SKM-1 treated with dmso at 0.1 percent for 144 hours (cell line): ENCODE measurements at regions not wholly inside any gene's neighbourhood (a gene's known extent, or its start where the extent isn't known, plus 50 kb on each side); places are given as distances from the start of the nearest gene placed in this dataset.
"Not testable (repeated sequence)": the region's sequence is repeated elsewhere in the genome, so short reads cannot be mapped to it uniquely, and the experiment has no call there.

Source experiments
- DNase-seq: peaks from one replicate; lab custom pipeline; 2025; ENCODE audit not compliant: unreplicated experiment; lab: John Stamatoyannopoulos, UW

GRCh38 chr3:88775026-88775690, 332.3 kb upstream of the EPHA3 start:
- DNase-seq = no peak

GRCh38 chr3:88779482-88779881, 327.9 kb upstream of the EPHA3 start:
- no peak for DNase-seq

- DNase-seq = no peak
These were observed 322.5 kb upstream of the EPHA3 start for GRCh38 chr3:88784925-88785324.

- DNase-seq = no peak
These were observed 321.6 kb upstream of the EPHA3 start for GRCh38 chr3:88785841-88786240.

- no peak for DNase-seq
These were observed 311.9 kb upstream of the EPHA3 start for GRCh38 chr3:88795503-88795902.

DNA sequence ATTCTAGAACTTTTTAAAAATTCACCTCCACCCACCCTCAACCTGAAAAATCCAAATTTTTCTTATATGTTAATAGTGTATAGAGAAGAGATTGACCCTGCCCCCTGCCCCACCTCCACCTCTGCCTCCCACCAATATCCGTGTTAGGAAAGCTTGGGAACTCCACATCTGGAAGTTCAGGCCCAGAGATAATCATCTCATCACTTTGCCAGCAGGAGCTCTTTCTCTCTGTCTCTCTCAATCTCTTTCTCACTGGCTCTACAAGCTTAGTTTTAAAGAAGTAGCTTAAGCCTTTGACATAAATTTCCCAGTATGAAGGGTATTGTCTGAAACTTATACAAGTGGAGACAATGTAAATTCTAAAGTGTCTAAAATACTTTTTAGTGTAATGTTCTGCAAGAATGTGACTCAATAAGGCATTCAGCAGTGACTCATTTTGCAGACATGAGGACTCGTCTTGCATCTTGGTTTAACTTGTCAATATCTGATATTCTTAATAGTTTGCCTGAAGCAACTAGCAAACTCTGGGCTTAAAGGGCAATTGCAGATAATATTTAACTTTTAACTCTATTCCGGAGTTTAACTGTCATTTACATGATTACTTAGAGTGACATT, 299.8 kb upstream of the EPHA3 start:
- no peak for DNase-seq

GRCh38 chr3:88809993-88810392, 297.4 kb upstream of the EPHA3 start:
- DNase-seq = no peak

GRCh38 chr3:88810455-88810854, 297.0 kb upstream of the EPHA3 start:
- DNase-seq = no peak

DNA sequence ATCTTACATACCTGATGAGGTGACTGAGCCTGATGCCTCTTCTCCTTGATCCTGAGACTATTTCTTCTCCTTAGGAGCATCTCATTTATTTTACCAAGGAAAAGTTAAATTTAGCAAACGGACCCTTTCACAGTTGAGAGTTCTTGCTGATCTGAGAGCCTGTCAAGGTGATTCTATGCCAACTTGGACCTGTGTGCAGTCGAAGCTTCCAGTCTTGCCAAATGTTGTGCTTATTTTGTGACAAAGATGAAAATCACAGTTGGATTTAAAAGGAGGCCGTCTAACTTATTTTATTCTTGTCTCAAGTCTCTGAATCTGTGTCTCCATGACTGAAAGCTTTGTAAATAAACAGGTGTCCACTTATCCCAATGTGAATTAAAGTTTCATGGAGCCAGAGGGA, 296.3 kb upstream of the EPHA3 start:
- DNase-seq = no peak

- DNase-seq = no peak
These were observed 294.8 kb upstream of the EPHA3 start for GRCh38 chr3:88812576-88812975.

DNA sequence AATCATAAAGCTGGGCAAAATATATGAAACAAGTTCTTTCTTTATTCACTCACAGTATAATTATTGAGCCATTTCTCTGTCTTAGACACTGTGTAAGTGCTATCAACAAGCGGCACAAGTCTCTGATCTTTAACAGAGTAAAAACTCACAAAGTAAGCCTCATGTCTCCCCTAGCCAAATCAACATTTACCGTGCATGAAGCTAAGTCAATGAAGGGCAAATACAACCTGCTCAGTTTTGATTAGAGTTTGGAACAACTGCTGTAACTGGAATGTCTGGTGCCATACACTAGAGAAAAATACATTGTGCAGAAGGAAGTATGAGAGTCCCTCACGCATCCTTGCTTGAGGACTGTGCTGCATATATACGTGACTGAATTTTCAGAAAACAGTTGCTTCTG, 291.0 kb upstream of the EPHA3 start:
- DNase-seq = no peak

DNA sequence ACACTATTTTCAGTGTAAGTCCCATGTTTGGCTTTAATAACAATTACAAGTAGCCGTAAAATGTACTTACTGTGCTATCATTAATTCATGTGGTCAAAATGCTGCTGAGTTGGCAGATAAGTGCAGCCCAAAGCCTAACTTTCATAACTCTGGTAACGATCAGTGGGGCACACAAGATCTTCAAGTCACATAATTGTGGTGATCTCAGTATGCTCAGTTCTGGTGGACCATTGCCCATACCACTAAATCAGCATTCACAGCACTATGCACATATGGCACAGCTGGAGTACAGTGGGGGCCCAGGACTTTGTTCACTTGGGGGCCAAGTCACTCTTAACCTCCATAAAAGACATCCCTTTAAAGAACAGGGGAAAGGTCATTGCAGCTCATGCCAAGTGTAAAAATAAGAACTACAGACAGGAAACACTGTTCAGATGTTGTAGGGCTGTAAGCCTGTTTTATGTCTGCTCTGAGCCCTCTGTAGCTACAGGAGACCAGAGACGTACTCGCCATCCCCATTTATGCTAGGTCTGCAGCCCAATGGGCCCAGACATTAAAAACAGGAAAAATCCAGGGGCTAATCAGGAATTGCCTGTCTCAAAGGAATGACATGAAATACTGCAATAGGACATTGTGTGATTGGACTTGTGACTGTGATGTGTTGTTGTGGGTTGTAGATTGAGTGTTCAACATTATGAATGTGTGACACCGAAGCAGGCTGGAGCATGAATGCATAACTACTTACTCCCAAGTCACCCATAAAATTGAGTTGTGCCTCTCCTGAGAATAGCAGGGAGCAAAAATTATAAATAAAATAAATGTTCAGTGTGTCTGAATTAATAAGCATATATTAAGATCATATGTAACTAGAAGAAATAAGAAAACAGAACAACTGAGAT, 282.5 kb upstream of the EPHA3 start:
- no peak for DNase-seq

GRCh38 chr3:88828466-88828865, 279.0 kb upstream of the EPHA3 start:
- DNase-seq = no peak

DNA sequence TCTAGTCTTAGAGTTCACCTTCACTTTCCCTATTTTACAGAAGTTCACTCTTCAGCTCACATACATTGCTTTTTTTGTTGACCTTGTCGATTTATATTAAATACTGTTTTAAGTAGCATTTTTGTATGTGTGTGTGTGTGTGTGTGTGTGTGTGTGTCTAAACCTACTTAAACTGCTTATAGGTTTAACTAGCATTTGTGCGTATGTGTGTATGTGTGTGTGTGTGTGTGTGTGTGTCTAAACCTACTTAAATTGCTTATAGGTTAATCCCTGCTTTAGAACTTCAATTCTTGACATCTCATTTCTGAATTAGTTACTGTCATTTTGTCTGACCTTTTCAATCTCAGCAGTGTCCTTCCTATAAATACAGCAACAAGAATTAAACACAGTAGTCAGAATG, 254.8 kb upstream of the EPHA3 start:
- DNase-seq = no peak

DNA sequence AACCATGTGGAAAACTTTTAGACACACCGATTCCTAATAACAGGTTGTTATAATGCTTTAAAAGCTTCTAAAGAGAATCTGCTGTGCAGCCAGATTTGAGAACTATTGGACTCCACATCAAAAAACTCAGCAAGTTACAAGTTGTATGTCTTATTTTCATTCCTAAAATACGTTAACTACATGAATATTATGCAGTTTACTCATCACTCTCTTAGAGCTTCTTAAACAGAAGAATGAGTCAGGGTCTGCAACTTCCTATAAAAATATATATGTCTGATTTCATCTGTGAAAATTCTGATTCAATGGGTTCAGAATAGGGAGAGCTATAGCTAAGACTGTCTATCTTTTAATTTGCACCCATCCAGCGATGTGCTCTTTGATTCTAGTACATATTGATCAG, 244.2 kb upstream of the EPHA3 start:
- no peak for DNase-seq

- DNase-seq = no peak
These were observed 230.7 kb upstream of the EPHA3 start for GRCh38 chr3:88876724-88877123.

- no peak for DNase-seq
These were observed 227.5 kb upstream of the EPHA3 start for GRCh38 chr3:88879905-88880304.

GRCh38 chr3:88882121-88882520, 225.3 kb upstream of the EPHA3 start:
- no peak for DNase-seq

DNA sequence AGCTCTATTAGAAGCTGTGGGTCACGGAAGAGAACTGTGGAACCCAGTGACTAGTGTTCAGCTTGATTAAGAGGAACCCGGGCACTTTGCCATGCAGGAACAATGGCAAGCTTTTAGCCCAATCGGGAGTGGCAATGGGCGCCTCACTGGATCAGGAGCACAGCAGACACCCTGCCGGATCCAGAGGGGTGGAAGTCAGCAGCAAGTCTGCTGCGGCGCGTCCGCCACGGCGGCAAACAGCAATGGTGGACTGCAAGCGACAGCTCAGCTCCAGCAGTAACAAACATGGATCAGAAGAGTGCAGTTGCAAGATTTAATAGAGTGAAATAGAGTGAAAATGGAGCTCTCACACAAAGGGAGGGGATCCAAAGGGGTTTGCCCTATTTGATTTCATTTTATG, 220.8 kb upstream of the EPHA3 start:
- not testable (repeated sequence) for DNase-seq

GRCh38 chr3:88896026-88896425, 211.4 kb upstream of the EPHA3 start:
- no peak for DNase-seq

- DNase-seq = no peak
These were observed 195.0 kb upstream of the EPHA3 start for GRCh38 chr3:88912294-88912877.

GRCh38 chr3:88918841-88919240, 188.6 kb upstream of the EPHA3 start:
- DNase-seq = no peak
